SK-N-MC (cell line): ENCODE measurements at regions not wholly inside any gene's neighbourhood (a gene's known extent, or its start where the extent isn't known, plus 50 kb on each side); places are given as distances from the start of the nearest gene placed in this dataset.

Experiments
- DNase-seq: peaks from one replicate; pipeline ENCODE4 v3.0.0-alpha.2; 2011; ENCODE audit warnings: low read depth, low spot score
- H3K27ac ChIP-seq: fragments of 200-600 bp; sonication (generic); 2 replicates; pipeline ENCODE4 v1.5.1; 2016; ENCODE audit warnings: mixed run types
- H3K36me3 ChIP-seq: fragments of 200-600 bp; sonication (generic); 2 replicates; pipeline ENCODE4 v1.6.1; 2017; ENCODE audit warnings: antibody characterized with exemption, low read length, mixed read lengths; ENCODE audit not compliant: insufficient read depth
- H3K4me3 ChIP-seq: fragments of 200-600 bp; sonication (generic); 2 replicates; pipeline ENCODE4 v1.5.1; 2016
- H3K9ac ChIP-seq: fragments of 200-600 bp; sonication (generic); 2 replicates; pipeline ENCODE4 v1.8.0; 2017; ENCODE audit warnings: mixed run types, mixed read lengths; ENCODE audit not compliant: insufficient read length
- H3K9me3 ChIP-seq: fragments of 200-600 bp; sonication (generic); 2 replicates; pipeline ENCODE4 v1.6.1; 2017; ENCODE audit warnings: low read depth, mild to moderate bottlenecking, antibody characterized with exemption, low read length, moderate library complexity, mixed read lengths
- EZH2 ChIP-seq: fragments of 200-600 bp; sonication (generic); IDR thresholded peaks from one replicate; pipeline ENCODE4 v1.6.1; 2017; ENCODE audit warnings: antibody characterized with exemption
- FOXP2 ChIP-seq: optimal IDR thresholded peaks from 2 replicates; pipeline ENCODE3; 2011; ENCODE audit warnings: mild to moderate bottlenecking, moderate library complexity; ENCODE audit not compliant: insufficient read depth; ENCODE audit errors: extremely low read length, control extremely low read depth
- POLR2AphosphoS5 ChIP-seq: IDR thresholded peaks from 2 replicates; pipeline ENCODE4 v1.6.1; 2012; ENCODE audit warnings: mild to moderate bottlenecking, low read depth, low read length, borderline replicate concordance

- Histone ChIP-seq H3K27ac (no peak overlapping the region), H3K9ac (no peak overlapping the region), H3K36me3 (no peaks in the 10 kb centered on the region), H3K4me3 (no peak overlapping the region), H3K9me3 (no peaks in the 10 kb centered on the region)
- DNase-seq = no peak
- TF ChIP-seq FOXP2 (no peak), POLR2AphosphoS5 (no peak), EZH2 (no peak)
Observed at GRCh38 chr12:45575823-45576475, 153.6 kb upstream of the ARID2 start.

- no peak overlapping the region for H3K4me3 ChIP-seq
- DNase-seq = no peak
- no peaks in the 10 kb centered on the region for H3K36me3 ChIP-seq
- H3K27ac ChIP-seq = no peak overlapping the region
- H3K9me3 ChIP-seq = no peaks in the 10 kb centered on the region
- TF ChIP-seq FOXP2 = no peak
- TF ChIP-seq EZH2 = no peak
- TF ChIP-seq POLR2AphosphoS5 = no peak
- H3K9ac ChIP-seq = no peak overlapping the region
Observed at GRCh38 chr12:45577844-45578399, 151.6 kb upstream of the ARID2 start.

DNA sequence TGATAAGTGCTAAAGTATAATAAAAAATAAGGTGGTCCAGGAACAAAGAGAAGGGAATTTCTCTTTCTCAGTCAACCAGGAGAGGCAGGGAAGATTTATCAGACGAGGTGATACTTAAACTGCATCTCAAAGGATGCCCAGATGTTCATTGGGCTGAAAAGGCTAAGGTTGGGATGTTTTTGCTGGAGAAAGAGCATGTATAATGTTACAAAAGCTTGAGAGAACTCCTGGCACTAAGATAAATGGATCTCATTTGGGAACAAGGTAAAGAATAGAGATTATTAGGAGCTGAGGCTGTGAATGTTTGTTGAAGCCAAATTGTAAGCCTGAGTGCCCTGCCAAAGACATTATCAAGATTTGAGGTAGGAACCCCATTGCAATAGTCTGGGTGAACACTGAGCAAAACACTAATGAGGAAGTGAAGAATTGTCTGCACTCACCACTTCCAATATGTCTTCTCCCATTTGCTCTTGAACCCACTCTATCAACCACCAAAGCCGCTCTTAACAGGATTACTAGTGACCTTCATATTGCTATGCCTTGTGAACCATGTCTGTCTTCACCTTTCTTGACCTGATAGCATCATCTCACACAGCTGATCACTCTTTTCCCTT lies 149.0 kb upstream of the ARID2 start:
- no peaks in the 10 kb centered on the region for H3K36me3 ChIP-seq
- TF ChIP-seq EZH2 (no peak), FOXP2 (no peak), POLR2AphosphoS5 (no peak)

GRCh38 chr12:45581112-45581511 lies 148.4 kb upstream of the ARID2 start:
- H3K9ac ChIP-seq = no peak overlapping the region
- H3K36me3 ChIP-seq = no peaks in the 10 kb centered on the region
- no peak overlapping the region for H3K4me3 ChIP-seq
- DNase-seq = no peak
- no peak overlapping the region for H3K27ac ChIP-seq
- no peaks in the 10 kb centered on the region for H3K9me3 ChIP-seq
- TF ChIP-seq POLR2AphosphoS5 (no peak), FOXP2 (no peak), EZH2 (no peak)

More for the DNA sequence above, 149.0 kb upstream of the ARID2 start:
- H3K9me3 ChIP-seq = no peaks in the 10 kb centered on the region
- no peak overlapping the region for H3K27ac ChIP-seq
- H3K4me3 ChIP-seq = no peak overlapping the region
- H3K9ac ChIP-seq = no peak overlapping the region
- no peak for DNase-seq

DNA sequence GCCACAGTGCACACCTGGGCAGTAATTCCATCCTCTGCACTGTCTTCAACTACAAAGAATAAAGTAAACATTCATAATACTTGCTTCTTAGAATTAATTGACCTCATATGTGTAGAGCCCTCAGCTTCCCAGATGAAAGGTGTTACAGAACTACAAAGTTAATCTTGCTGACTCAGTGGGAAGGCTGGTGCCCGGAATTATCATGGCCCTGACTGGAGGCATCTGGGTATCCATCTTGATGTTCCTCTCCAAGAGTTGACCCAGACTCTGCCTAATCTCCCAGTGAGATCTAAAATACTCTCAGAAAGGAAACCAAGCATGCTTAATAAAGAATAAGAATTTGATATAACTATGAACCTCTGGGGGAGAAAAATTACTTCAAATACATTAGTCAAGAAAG lies 147.0 kb upstream of the ARID2 start:
- Histone ChIP-seq H3K27ac (no peak overlapping the region), H3K4me3 (no peak overlapping the region), H3K36me3 (no peaks in the 10 kb centered on the region), H3K9me3 (no peaks in the 10 kb centered on the region), H3K9ac (no peak overlapping the region)
- no peak for DNase-seq
- TF ChIP-seq POLR2AphosphoS5 (no peak), EZH2 (no peak), FOXP2 (no peak)

DNA sequence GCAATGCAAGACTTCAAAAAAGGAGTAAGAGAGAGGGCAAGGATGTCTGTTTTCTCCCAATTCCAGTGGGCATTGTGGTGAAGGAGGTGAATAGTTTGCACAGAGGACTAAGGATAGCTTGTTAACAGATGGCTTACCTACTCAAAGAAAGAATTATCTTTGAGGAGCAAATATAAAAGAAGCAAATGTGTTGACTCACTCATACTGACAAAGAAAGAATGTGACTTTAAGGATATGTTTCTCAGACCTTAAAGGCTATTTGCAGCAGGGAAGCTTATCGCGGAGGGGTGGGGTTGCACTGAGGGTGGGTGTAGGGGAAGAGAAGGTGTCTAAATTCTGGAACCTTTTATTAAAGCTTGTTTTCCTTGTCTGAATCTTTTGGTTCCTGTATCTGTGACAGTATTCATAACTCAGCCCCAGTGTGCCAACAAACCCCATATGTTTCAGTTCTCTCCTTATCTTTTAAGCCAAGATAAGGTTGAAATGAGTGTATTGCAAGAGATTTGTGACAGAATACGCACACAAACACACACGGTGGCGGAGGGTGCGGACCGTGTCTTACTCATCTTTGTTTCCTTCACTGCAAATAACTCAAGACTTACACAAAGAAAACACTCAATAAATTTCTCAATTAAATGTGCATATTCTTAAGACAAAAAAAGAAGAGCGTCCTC lies 146.4 kb upstream of the ARID2 start:
- no peak for DNase-seq
- Histone ChIP-seq H3K4me3 (no peak overlapping the region), H3K36me3 (no peaks in the 10 kb centered on the region), H3K27ac (no peak overlapping the region), H3K9me3 (no peaks in the 10 kb centered on the region), H3K9ac (no peak overlapping the region)
- no peak for TF ChIP-seq POLR2AphosphoS5
- TF ChIP-seq FOXP2 = no peak
- no peak for TF ChIP-seq EZH2

DNA sequence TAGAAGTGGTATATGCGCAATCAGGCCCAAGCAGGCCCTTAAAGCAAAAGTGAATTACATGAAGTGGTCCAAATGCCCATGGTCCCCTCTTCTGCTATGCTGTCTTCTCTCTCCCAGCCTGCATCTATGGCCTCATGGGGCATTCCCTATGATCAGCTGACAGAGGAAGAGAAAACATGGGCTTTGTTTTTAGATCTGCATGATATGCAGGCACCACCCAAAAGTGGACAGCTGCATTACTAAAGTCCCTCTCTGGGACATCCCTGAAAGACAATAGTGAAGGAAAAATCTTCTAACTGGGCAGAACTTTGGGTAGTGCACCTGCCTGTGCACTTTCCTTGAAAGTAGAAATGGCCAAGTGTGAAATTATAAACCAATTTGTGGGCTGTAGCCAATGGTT lies 145.2 kb upstream of the ARID2 start:
- Histone ChIP-seq H3K9ac (no peak overlapping the region), H3K27ac (no peak overlapping the region), H3K4me3 (no peak overlapping the region), H3K36me3 (no peaks in the 10 kb centered on the region), H3K9me3 (no peaks in the 10 kb centered on the region)
- TF ChIP-seq EZH2 = no peak
- no peak for TF ChIP-seq POLR2AphosphoS5
- TF ChIP-seq FOXP2 = no peak
- DNase-seq = no peak

DNA sequence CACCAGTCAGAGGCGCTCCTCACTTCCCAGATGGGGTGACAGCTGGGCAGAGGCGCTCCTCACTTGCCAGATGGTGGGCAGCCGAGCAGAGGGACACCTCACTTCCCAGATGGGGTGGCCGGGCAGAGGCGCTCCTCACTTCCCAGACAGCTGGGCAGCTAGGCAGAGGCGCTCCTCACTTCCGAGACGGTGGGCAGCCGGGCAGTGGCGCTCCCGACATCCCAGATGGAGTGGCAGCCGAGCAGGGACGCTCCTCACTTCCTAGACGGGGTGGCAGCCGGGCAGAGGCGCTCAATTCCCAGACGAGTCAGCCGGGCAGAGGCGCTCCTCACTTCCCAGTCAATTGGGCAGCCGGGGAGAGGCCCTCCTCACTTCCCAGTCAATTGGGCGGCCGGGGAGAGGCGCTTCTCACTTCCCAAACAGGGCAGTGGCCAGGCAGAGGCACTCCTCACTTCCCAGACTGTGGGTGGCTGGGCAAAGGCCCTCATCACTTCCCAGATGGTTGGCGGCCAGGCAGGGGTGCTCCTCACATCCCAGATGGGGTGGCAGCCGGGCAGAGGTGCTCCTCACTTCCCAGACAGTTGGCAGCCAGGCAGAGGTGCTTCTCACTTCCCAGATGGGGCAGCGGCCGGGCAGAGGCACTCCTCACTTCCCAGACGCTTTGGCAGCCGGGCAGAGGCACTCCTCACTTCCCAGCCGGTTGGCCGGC lies 143.8 kb upstream of the ARID2 start:
- DNase-seq = no peak
- Histone ChIP-seq H3K4me3 (no peak overlapping the region), H3K36me3 (no peaks in the 10 kb centered on the region), H3K9ac (no peak overlapping the region), H3K27ac (no peak overlapping the region), H3K9me3 (no peaks in the 10 kb centered on the region)
- TF ChIP-seq POLR2AphosphoS5 = no peak
